GM12864 (cell line): ENCODE measurements at regions not wholly inside any gene's neighbourhood (a gene's known extent, or its start where the extent isn't known, plus 50 kb on each side); places are given as distances from the start of the nearest gene placed in this dataset.

Experiments
- DNase-seq: peaks from one replicate; pipeline ENCODE4 v3.0.0-alpha.2; 2011; ENCODE audit warnings: low read depth
- H3K4me3 ChIP-seq: 2 replicates; pipeline ENCODE4 v1.5.1; 2011; ENCODE audit warnings: mild to moderate bottlenecking, low read depth, low read length, control low read depth
- CTCF ChIP-seq: IDR thresholded peaks from 2 replicates; pipeline ENCODE4 v1.5.1; 2011; ENCODE audit warnings: low read depth, mild to moderate bottlenecking, moderate library complexity, low read length, control low read depth, inconsistent platforms; ENCODE audit errors: missing control alignments

DNA sequence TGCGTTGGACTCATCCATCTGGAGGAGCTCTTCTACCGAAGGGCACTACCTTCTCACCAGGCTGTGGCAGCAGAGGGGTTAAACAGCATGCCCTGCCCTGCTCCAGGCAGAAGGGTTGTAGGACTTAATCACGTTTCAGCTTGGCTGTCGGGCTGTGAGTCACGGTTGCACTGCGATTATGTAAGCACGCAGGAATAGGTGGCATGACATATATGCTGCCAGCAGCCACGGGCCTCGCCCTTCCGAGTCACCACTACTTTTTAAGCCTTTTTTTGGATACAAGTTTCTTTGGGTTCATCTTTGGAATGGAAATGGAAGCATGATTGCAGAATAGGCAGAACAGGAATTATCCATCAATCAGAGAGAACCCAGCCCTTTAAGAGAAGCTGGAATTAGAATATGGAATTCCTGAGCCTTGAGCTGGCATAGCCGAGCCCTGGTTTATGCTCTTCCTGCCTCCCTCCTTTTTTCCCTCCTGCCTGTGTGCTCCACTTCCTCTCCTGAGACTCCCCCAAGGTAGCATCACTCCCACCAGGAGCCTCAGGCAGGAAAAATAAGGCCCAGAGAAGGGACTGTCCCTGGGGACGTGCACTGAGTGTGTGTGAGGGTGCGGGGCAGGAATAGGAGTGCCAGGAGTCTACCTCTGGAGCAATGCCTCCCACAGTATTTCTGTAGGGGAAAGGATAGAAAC is 86.8 kb downstream of the SEMA4F start:
- no peak overlapping the region for H3K4me3 ChIP-seq
- DNase-seq: no peak
- TF ChIP-seq CTCF: no peak

DNA sequence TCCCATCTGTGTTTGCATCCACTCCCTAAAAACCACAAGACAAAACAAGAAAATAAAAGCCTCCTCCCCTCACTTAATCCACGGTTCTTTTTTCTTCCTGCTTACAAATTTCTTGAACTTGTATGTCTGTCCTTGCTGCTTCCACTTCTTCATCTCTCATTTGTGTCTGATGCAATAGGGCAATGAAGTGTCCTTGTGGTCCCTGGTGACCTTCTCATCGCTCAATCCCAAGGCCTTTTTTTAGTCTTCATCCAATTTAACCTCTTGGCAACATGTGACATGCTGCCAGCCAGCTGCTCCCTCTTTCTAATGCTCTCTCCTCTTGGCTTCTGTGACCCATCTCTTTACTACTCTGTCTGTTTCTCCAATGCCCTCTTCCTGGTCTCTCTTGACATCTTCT is 87.6 kb downstream of the SEMA4F start:
- no peak for DNase-seq
- no peak for TF ChIP-seq CTCF
- no peak overlapping the region for H3K4me3 ChIP-seq

GRCh38 chr2:74742471-74742870 is 88.4 kb downstream of the SEMA4F start:
- H3K4me3 ChIP-seq: no peak overlapping the region

GRCh38 chr2:74743039-74743438 is 89.0 kb downstream of the SEMA4F start:
- H3K4me3 ChIP-seq: no peak overlapping the region
- DNase-seq: no peak
- no peak for TF ChIP-seq CTCF

More at GRCh38 chr2:74742471-74742870, 88.4 kb downstream of the SEMA4F start:
- DNase-seq: no peak
- TF ChIP-seq CTCF: no peak

- DNase-seq: no peak
- H3K4me3 ChIP-seq: no peak overlapping the region
- no peak for TF ChIP-seq CTCF
Observed at GRCh38 chr2:74743778-74744177, 89.7 kb downstream of the SEMA4F start.

DNA sequence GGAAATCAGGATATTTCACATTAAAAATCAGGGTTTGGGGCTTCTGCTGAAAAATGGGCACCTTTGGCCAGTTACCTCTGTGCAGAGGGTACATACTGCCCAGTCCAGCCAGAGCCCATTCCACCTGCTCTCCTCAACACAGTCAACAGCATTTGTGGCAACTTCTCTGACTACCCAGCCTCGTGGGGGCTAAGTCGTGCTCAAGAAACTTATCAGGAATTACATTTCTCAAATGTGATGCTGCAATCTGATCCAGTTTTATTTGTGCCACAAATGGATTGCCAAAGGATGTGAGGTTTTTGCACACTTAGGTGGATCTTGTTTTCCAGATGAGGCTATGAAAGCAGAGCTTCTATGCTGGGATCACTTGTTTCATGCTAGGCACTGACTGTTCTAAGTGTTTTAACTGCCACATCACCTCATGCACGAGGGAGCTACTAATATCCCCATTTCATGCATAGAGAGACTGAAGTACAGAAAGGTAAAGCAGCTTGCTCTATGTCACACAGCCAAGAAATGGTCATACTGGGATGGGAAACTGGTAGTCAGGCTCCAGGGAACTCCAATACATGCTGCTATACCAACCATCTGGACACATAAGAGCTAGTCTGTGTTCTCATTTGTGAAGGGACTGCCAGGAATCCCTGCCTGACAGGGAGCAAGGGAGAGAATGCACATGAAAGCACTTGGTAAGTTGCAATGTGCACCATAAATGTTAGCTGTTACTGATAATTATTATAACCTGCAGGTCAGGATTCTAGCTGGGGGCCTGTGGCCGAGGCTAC is 89.0 kb upstream of the HK2 start:
- H3K4me3 ChIP-seq: no peak overlapping the region
- no peak for TF ChIP-seq CTCF
- DNase-seq: no peak
